ENCODE measurements at regions not wholly inside any gene's neighbourhood (a gene's known extent, or its start where the extent isn't known, plus 50 kb on each side); places are given as distances from the start of the nearest gene placed in this dataset.

DNA sequence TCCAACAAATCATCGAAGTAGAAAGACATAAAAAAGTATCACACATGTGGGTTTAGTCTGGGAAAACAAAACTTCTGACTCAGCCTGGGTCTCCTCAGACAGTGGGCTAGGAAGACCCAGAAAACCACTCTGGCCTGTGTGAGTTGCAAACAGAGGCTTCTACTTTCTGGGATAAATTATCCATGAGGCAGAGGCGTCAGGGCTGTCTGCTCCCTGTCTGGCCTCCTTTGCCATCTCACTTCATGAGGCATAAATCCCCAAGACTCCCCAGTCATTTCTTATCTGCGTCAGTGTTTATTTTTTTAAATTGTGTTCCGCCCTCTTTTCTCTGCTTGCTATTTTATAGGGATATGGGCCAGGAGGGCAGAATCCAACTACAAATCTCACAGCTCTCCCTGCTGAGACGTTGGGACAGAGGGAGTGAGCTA is 80.6 kb upstream of the TRABD2B start:
- TF ChIP-seq, protein P1, sequence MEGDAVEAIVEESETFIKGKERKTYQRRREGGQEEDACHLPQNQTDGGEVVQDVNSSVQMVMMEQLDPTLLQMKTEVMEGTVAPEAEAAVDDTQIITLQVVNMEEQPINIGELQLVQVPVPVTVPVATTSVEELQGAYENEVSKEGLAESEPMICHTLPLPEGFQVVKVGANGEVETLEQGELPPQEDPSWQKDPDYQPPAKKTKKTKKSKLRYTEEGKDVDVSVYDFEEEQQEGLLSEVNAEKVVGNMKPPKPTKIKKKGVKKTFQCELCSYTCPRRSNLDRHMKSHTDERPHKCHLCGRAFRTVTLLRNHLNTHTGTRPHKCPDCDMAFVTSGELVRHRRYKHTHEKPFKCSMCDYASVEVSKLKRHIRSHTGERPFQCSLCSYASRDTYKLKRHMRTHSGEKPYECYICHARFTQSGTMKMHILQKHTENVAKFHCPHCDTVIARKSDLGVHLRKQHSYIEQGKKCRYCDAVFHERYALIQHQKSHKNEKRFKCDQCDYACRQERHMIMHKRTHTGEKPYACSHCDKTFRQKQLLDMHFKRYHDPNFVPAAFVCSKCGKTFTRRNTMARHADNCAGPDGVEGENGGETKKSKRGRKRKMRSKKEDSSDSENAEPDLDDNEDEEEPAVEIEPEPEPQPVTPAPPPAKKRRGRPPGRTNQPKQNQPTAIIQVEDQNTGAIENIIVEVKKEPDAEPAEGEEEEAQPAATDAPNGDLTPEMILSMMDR (IDR thresholded peaks at IDR 0.05): no peak
- TF ChIP-seq POLR2A (IDR thresholded peaks at IDR 0.05): no peak

Data from vagina (tissue), 2 donors.